Suppressor macrophage treated with lipopolysaccharide for 4 hours (primary cell): ENCODE measurements at regions not wholly inside any gene's neighbourhood (a gene's known extent, or its start where the extent isn't known, plus 50 kb on each side); places are given as distances from the start of the nearest gene placed in this dataset.

Source experiments
- DNase-seq: peaks from one replicate; pipeline ENCODE4 v3.0.0-alpha.2; 2020

DNA sequence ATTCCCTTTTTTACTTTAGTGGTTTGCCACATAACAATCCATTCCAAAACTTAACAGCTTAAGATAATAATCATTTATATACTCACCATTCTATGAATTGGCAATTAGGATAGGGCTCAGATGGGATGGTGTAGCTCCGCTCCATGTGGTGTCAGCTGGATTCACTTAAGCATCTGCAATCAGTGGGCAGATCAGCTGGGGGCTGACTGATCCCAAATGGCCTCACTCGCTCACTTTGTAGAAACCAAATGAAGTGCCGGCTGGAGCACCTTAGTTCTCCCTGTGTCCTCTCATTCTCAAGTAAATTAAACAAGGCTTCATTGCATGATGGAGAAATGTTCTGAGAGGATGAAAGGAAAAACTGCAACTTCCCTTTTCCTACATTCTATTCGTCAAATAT lies 161.4 kb downstream of the WT1 start:
- no peak for DNase-seq

DNA sequence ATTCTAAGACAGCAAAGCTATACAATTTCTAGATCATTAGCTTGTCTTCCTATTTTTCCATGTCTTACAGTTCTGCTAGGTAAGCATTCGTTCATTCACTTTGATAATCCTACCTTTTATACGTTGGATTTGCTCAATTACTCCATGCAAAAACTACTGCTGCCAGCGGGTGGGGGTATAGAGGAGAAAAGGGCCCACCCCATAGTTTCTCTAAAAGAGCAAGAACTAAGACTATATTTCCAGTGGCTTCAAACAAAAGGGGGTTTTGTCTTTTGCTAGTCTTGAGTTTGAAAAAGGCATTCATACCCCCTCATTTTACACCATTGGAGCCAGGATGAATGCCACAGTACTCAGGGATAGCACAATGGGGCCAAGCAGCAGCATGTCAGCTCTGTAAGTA lies 155.7 kb downstream of the WT1 start:
- no peak for DNase-seq

DNA sequence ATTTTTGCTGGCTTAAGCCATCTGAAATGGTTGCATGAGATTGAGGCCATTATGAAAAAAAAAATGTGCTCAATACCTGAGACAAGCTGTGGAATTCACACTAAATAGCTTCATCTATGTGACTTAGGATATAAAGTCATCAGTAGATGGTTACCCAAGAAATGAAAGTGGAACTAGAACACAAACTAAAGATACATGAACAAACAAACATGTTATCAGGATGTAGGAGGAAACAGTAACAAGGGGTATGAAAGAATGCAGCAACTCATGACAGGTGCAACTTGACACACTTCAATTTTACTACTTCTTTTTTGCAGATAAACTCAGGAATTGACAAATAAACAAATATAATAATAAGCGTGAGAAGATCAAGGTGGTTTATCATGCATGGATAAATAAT lies 155.0 kb downstream of the WT1 start:
- DNase-seq: no peak

DNA sequence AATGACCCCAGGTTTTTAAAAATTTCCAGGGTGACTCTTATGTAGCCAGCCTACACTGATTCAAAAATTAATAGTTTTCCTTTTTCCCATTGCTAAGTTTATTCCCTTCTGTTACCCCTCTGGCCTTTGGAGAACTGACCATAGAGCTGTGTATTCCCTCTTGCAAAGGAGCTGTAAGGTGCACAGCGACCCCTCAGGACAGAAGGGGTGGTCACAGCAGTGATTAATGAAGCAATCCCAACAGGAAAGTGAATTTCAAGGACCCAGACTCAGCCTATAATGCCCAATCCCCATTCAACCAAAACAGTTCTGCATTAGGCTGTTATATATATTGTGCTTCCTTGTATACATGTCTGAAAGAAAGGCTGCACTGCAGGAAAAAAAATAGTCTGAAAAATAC lies 147.1 kb downstream of the WT1 start:
- DNase-seq: no peak

DNA sequence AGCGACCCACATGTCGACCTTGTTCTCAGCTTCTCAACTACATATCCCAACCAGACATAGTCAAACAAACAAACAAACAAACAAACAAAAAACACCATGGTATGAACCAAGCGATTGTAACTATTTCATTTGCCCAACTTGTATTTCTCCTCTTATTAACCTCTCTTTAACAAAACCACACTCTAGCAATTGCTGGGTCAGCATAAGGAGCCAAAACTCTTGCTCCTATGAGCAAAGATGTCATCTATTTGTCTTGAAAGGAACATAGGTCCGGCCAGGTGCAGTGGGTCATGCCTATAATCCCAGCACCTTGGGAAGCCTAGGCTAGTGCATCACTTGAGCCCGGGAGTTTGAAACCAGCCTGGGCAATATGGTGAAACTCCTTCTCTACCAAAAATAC lies 145.6 kb downstream of the WT1 start:
- no peak for DNase-seq

DNA sequence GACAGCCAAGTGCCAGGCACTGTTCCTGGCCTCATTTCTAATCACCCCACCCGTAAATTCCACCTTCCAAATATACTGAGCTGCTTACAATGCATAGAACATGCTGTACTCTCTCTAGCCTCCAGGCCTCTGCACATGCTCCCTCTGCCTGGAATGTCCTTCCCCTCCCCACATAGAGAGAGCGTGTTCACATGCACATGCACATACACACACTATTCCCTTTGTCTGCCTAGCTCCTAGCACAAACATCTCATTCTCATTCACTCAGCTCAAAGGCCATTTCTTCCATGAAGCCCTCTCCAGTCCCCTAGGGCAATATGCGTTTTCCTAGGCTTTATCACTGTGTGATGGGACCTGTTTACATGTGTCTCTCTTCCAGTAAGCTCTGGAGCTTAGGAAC lies 144.6 kb downstream of the WT1 start:
- no peak for DNase-seq

DNA sequence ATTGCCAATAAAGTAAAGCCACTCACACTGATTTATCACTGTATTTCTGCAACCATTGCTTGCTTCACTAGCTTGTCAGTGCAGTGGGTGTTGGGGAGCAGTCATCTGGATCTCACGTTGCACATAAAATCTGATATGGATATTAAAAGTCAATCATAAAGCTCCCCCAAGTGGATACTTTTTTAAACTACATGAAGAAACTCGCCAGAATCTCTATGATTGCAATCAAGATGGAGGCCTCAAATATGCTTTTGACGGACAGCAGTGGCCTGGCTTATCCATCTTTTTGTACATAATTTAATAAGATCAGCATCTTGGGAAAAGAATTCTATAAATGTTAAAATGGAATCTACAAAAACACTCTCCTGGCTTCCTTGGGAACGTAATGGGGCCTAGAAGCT lies 137.7 kb downstream of the WT1 start:
- DNase-seq: peak; percentile 34

DNA sequence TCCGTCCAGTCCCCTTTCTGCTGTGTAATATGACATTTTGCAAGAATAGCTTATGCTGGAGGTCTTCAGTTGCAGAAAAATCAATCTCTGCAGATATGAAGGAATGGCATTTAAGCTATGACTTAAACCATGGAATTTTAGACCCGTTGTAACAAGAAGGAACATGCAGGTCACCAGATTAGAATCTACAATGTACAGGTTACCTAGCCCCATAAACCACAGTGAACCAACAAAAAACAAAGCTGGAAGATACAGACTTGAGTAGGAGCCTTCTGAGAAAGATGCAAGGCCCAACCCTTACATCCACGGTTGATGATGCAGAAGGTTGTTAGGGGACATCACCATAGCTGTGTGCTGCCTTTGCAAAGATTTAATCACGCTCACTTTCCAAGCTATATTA lies 132.5 kb downstream of the WT1 start:
- no peak for DNase-seq

DNA sequence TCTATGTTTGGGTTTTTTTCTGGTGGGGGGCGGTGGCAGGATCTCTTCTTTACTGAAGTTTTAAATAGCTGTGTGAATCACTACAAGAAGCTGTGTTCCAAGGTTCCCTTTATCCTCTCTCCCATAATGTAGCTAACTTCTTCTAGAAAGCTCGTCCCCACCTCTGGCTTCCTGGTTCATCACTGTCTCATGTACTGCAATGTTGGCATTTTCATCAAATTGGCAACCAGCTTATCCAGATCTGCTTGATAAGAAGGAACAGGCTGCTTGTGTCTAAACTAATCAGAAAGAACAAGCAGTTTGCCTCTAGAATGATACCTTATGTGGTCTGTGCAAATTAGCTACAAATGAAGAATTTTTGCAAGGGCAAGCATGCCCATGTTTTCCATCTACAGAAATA lies 130.8 kb downstream of the WT1 start:
- DNase-seq: no peak

DNA sequence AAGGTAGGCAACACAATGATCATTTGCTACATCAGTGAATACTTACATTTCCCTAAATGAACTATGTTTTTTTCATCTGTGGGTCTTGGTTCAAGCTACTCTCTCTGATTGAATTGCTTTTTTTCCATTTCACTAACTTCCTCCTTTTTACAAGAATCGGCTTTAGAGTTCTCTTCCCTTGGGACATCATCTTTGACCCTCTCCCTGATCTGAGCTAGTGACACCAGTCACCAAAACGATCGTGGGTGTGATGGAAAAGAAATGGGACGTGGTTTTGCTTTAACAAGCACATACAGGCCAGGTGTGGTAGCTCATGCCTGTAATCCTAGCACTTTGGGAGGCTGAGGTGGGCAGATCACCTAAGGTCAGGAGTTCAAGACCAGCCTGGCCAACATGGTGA lies 129.9 kb downstream of the WT1 start:
- DNase-seq: no peak

DNA sequence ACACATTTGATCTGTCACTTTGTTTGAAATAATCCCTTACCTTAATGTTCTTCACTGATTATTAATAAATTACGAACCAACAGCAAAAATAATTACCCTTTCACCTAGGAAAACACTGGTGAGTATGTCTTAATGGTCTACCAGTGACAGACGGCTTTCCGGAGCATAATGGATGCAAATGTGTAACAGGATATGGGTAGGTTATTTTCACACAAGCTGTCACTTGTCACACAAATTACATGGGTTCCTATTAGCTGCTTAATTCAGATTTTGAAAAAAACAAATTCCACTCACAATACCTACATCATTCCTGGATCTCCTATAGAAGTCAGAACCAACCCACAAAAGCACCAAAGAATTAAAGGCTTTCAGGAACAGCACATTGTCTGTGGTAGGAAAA lies 127.9 kb downstream of the WT1 start:
- no peak for DNase-seq

DNA sequence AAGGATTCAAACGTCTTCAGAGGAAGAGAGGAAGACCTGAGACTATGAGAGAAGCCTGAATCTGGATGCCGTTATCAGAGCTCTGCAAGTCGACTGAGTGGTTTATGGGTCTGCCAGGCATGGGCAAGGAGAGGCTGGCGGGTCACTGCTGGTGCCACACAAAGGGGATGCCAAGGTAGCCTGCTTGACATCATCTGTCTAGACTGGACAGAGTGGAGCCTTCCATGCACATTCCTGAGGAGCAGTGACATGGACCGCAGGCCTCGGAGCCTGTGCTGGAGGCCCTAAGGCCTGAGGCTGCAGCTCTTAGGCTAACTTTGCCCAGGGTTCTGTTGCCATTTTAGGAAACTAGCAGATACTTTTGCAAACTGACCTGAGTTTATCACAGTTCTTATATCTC lies 127.4 kb downstream of the WT1 start:
- DNase-seq: no peak

DNA sequence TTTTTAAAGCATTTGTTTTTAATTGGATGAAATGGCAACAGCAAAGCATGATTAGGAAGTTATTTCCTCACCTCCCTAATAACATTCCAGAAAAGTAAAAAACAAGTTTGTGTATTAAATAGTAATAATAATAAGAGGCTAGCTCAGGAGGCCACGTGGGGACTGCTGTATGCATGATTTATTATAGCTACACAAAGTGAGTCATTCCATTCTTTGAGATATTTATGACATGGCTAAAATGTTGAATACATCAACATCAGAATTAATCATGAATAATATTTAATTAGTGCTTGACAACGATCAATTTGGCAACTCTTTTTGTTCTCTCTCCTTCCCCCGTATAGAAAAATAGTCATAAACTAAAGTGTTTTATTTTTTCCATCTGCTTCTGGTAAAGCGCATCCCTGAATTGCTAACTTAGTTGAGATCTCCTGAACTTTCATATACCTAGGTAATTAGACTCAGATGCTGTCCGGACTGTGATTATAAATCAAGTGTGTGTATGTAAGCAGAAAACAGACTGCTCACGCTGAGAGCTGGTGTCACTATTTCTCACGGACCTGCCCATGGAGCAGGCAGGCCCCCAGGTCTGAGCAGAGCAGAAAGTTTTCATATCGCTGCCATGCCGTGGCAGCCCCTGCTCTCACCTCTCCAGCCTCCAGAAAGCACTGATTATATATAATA lies 125.7 kb downstream of the WT1 start:
- DNase-seq: no peak

DNA sequence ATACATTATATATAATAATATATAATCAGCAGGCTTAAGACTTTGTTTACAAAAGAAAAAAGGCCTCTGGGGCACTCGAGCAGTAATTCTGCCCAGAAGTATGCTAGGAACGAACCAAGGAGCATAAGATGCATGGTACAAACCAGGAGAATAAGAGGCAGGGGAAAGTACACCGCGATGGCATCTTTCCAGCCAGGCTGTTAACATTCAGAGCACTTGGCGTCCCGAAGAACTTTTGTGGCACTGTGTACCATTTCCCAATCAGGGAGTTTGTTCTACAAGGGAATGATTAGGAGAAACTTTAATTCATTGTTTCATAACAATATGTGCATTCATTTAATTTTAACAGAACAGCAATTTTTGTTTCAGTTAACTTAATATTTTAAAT lies 125.1 kb downstream of the WT1 start:
- DNase-seq: no peak

DNA sequence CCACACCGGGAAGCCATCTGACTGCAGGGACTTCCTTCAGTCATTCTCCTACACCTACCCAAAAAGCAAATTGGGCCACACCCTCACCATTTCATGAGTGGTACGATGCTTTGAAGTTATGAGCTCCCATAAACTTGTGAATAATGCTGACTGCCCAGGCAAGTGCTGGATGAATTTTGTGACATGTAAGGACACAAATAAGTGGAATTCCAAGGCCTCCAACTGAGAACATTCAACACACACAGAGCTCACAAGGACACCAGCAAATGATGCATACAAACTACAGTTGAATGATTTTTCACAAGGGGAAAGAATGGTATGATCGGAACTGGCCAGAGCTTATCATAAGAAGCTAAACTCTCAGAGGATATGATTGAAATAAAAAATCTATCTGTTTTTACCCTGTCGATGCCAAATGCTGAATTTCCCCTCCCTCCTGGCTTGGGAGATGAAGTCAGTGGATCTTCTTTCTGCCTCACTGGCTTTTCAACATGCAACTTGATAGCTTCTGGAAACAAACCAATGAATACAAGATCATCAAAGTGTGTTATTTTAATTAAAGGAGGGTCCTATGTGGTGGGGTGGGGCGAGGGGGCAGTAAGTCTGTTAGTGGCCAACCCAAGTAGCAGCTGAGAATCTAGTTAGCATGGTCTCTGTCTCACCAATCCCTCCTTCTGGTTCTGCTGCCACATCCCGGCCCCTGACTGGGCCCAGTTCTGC lies 123.8 kb downstream of the WT1 start:
- no peak for DNase-seq

DNA sequence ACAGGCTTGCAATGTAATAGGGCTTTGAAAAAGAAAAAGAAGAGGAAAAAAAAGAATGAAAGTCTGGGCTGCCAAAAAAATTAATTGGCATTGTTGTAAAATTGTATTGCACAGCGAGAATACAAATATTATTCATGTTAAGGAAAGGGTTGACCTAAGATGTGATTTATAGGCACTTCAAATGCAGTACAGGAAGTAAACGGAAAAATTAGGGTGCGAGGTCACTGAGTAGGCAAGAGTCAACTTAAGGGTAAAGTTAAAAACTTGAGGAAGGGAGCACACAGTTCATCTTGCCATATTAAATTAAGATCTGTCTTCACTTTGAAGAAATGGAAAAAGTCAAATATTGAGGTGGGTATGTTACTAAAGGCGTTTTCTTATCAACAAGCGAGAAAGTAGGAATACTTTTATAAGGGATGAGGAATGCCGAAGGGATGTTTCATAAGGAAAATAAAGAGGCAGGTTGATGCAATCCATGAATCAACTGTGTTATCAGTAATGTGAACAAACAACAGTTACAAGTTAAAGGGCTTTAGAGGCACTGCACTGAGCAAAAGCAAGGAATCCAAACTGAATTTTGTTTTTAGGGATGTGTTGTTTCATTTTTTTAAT lies 123.0 kb downstream of the WT1 start:
- DNase-seq: no peak

DNA sequence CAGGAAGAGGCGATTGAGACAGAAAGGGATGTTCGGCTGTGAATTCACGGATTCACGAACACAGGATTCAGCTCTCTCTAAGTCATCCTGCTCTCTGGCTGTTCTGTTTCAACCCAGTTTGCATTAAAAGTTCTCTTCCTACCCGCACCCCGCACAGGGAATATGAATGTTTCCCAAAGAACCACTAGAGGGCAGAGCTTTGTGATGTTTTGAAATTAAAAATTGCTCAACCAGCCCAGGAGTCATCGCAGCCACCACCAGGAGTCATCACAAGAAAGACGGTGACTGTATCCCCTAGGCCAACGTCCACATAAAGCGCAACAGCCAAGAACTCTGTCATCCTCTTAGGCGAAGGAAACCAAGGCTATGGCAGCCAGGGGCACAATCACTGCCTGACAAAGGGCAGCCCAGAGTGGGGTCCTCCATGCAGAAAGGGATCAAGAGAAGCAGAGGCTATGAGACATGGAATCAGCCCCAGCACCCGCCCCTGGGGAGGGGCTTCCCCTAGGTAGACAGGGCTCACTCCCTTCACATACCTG lies 122.4 kb downstream of the WT1 start:
- peak; percentile 88 for DNase-seq

DNA sequence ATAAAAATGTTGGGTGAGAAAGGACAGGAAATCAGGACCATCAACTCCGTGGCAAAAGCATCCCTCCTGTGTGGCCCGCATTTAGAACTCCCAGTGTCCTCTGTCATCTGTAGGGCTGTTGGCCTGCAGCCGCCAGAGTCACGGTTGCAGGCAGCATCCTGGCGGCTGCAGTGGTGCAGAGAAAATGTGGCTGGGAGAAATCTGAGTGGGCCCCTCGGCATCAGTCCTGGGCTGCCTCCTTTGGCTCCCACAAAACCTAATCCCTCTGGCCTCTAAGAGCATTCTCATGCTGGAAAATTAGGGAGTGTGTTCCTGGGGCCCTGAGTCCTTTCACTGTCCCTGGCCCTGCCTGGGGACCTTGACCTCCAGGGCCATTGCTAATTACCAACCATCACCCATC lies 121.9 kb downstream of the WT1 start:
- no peak for DNase-seq

DNA sequence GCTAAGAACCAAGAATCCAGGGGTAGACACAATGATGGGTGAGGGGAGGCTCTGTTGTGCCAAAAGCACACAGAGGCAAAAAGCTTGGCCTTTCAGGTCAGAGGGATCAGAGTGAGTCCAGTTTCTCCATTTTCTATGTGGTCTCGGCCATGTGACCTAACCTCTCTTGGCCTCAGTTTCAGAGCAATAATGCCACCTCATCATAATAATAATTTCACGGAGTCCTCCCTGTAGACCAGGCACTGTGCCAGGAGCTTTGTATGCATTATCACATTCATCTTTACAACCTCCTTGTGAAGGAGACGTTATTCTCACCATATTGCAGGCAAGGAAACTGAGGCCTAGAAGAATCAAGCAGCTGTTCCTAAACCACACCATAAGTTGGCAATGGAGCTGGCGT lies 120.2 kb downstream of the WT1 start:
- DNase-seq: no peak

DNA sequence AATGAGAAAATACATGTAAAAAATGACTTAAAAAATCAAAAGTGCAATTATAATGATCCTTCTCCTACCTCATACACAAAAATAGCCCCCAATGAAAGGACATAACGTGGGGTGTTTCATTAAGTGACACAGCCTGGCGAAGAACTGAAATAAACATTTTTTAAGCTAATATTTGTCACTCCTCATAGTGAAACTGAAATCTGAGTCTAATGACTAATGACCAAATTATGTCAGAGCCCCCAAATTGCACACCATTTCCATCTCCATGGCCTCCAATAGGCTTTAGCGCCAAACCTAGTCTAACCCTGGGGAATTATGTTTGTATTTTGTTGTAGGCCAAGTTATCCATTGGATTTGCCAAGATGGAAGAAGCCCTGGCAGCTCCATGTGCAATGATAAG lies 119.1 kb downstream of the WT1 start:
- DNase-seq: peak; percentile 32

DNA sequence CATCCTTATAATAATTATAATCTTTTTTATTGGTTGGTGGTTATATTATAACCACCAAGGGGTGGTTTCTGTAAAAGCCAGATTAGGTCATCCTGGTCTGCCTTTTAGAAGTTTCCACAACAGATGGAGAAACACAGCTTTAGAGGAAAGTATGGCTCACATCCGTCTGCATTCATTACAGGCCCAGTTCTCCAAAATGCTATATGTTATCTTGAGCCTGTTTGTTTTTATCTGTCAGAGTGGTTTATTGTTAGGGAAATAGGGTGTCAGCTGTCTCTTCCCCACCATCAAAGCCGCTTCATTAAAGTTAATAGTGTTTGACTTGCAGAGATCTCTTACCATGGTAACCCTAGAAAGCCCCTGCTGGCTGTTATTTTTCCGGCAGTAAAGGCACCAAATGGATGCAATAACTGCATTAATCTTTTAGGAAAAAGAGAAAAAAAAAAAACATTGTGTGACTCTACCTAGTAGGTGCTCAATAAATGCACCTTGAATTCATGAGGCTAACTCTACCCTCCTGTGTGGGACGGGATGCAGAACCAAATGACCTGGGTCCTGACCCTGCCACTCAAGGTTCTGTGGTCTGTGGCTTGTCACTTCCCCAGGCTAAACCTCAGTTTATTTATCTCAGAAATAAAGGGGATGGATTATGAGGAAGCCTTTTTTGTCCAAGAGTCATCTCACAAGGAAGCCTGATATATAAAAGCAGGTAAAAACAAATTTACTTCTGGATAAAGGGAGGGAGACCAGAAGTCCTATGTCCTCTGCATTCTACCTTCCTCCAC lies 118.3 kb downstream of the WT1 start:
- DNase-seq: peak; percentile 5

DNA sequence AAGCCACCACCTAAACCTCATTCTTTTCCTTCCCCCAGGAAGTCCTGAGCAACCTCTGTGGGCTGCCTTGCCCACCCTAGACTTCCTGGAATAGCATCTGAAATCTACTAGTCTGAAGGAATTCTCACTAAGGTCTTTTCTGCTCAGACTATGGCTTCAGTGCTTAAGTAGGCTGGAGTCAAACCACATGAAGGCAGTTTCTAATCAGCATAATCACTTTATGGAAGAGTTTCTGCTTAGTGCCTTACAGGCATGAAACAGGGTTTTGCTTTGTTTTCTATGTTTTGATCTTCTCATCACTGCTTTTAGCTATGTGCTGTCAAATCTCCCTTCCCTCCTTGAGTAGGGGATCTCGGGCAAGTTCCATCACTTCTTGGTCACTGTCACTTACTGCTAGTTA lies 117.7 kb downstream of the WT1 start:
- no peak for DNase-seq
